CD4-positive, alpha-beta memory T cell (primary cell): ENCODE measurements at regions not wholly inside any gene's neighbourhood (a gene's known extent, or its start where the extent isn't known, plus 50 kb on each side); places are given as distances from the start of the nearest gene placed in this dataset.

Experiments used
- CTCF ChIA-PET: fragments of 350-600 bp; sonication (Branson Sonifier 250); formaldehyde crosslinking; loops from one replicate; lab custom pipeline; 2021; ENCODE audit warnings: inconsistent platforms; ENCODE audit not compliant: partially characterized antibody; lab: Charles Lee
- POLR2A ChIA-PET: fragments of 350-600 bp; sonication (Branson Sonifier 250); formaldehyde crosslinking; loops from one replicate; lab custom pipeline; 2021; ENCODE audit not compliant: partially characterized antibody; lab: Charles Lee
- DNase-seq, 5 donors: peaks; one replicate each; pipeline versions ENCODE4 v3.0.0 to v3.0.0-alpha.2; 2020 to 2022; ENCODE audit warnings: mixed read lengths in 1 of 5
- H3K27ac ChIP-seq: one replicate; pipeline ENCODE4 v1.7.0; 2013; ENCODE audit warnings: low read depth, low read length
- H3K27me3 ChIP-seq: 2 replicates; pipeline ENCODE4 v1.7.0; 2013; ENCODE audit warnings: mild to moderate bottlenecking, low read length, moderate library complexity; ENCODE audit not compliant: insufficient read depth
- H3K36me3 ChIP-seq: 2 replicates; pipeline ENCODE4 v1.7.0; 2013; ENCODE audit warnings: mild to moderate bottlenecking, low read length, moderate library complexity; ENCODE audit not compliant: insufficient read depth
- H3K4me1 ChIP-seq: 2 replicates; pipeline ENCODE4 v1.7.0; 2013; ENCODE audit warnings: mild to moderate bottlenecking, low read length, moderate library complexity; ENCODE audit not compliant: insufficient read depth
- H3K4me3 ChIP-seq, 2 donors: one replicate each; pipeline ENCODE4 v1.7.0; 2013; ENCODE audit warnings: low read length in 2 of 2, mild to moderate bottlenecking in 1 of 2
- H3K9me3 ChIP-seq, 2 donors: one replicate each; pipeline ENCODE4 v1.7.0; 2013; ENCODE audit warnings: low read length in 2 of 2, control low read depth in 1 of 2; ENCODE audit not compliant: control insufficient read depth in 1 of 2
- H3K27ac Mint-ChIP-seq, 7 donors: one replicate each; pipeline ENCODE4 v1.8.0; 2020 to 2021; ENCODE audit warnings: mixed read lengths in 7 of 7, mild to moderate bottlenecking in 6 of 7, inconsistent platforms in 3 of 7, moderate library complexity in 3 of 7
- H3K27me3 Mint-ChIP-seq, 2 donors: one replicate each; pipeline ENCODE4 v1.8.0; 2020 to 2021; ENCODE audit warnings: mixed read lengths in 2 of 2
- H3K36me3 Mint-ChIP-seq, 2 donors: one replicate each; pipeline ENCODE4 v1.8.0; 2020 to 2021; ENCODE audit warnings: mixed read lengths in 2 of 2, inconsistent platforms in 1 of 2, mild to moderate bottlenecking in 1 of 2
- H3K4me1 Mint-ChIP-seq, 4 donors: one replicate each; pipeline ENCODE4 v1.8.0; 2020 to 2021; ENCODE audit warnings: mixed read lengths in 4 of 4, mild to moderate bottlenecking in 1 of 4
- H3K4me3 Mint-ChIP-seq, 8 donors: one replicate each; pipeline ENCODE4 v1.8.0; 2020 to 2021; ENCODE audit warnings: mixed read lengths in 8 of 8, mild to moderate bottlenecking in 7 of 8, moderate library complexity in 6 of 8, inconsistent platforms in 3 of 8
- H3K9me3 Mint-ChIP-seq, 8 donors: one replicate each; pipeline ENCODE4 v1.8.0; 2020 to 2021; ENCODE audit warnings: mixed read lengths in 8 of 8, mild to moderate bottlenecking in 5 of 8, inconsistent platforms in 3 of 8, moderate library complexity in 1 of 8
- intact Hi-C: fragments of 100-400 bp; cut with micrococcal nuclease; formaldehyde crosslinking; loops from one replicate; pipeline ENCODE4 v1.15.1; 2023

DNA sequence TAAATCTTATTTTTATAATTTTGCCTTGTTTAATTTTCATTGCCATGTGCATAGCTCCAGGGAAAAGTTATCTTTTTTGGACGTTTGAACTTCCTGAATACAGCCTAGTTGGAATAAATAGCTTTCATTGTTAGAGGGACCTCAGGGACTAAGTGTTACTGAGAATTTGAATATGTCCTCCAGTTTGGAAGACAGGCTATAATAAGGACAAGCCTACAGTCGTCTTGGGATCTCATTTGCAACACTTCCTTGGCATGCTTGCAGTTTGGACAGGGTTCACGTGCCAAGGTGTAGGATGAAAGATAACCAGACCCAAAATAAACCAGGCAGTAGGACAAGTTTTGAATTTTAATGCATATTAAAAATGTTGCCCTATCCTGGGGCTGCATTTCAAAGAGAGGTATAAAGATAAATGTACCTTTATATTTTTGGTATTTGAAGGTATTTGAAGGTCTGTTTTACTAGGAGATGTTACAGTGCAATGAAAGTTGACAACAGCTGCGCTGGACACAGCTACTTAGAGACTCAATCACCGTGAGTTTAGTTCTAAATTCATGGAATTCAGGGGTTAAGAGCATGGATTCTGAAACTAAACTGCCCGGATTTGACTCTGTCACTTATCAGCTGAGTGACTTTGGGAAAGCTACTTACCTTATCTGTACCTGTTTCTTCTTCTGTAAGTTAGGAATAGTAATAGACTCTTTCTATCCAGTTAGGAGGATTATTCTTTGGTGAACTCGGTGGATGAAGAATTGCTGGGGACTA, 134.1 kb downstream of the ACTBL2 start:
- Mint-ChIP-seq H3K4me1 (no peaks in the 10 kb centered on the region), H3K36me3 (no peaks in the 10 kb centered on the region), H3K9me3 (peaks cover 0 to 8% (median 5%) of the 10 kb centered on the region in 8 donors), H3K27me3 (peaks cover 1 to 2% of the 10 kb centered on the region in 2 donors), H3K27ac (no peak overlapping the region), H3K4me3 (no peak overlapping the region)
- no peak overlapping the region for H3K4me3 ChIP-seq
- H3K36me3 ChIP-seq: no peaks in the 10 kb centered on the region
- DNase-seq: no peak
- no peaks in the 10 kb centered on the region for H3K4me1 ChIP-seq
- intact Hi-C loops: no loop called here
- H3K27me3 ChIP-seq: no peaks in the 10 kb centered on the region
- ChIA-PET CTCF (interaction anchor here (1.4 to 2.0 kb wide), 2 partner anchors 10 to 1113 kb away, joined by 3 to 7 read pairs; no protein-coding TSS in a partner anchor), POLR2A (interaction anchor here (0.6 kb wide), 1 partner anchor 71 kb away, joined by 3 read pairs; no protein-coding TSS in a partner anchor)
- H3K27ac ChIP-seq: no peak overlapping the region
- H3K9me3 ChIP-seq: no peaks in the 10 kb centered on the region

DNA sequence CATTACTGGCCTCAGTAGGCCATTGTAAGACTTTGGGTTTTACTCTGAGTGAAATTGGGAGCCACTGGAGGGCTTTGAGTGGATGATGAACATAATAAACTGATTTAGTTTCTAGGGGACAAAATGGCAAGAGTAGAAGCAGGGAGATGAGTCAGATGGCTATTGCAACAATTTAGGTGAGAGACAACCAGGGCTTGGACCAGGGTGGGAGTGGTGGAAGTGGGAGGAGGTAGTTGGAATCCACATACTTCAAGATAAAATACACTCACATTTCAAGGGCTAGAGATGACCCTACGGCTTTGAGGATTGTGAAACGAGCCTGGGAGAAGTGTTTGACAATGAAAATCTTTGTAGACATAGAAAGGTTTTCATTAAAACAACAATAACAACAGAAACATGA, 136.3 kb downstream of the ACTBL2 start:
- no peak for DNase-seq
- Histone ChIP-seq H3K27ac (no peak overlapping the region), H3K36me3 (no peaks in the 10 kb centered on the region), H3K4me1 (no peaks in the 10 kb centered on the region), H3K27me3 (no peaks in the 10 kb centered on the region), H3K4me3 (no peak overlapping the region), H3K9me3 (no peaks in the 10 kb centered on the region)
- H3K9me3 Mint-ChIP-seq: peaks cover 0 to 8% (median 5%) of the 10 kb centered on the region in 8 donors
- ChIA-PET POLR2A (no interaction called here), CTCF (no interaction called here)
- H3K27ac Mint-ChIP-seq: no peak overlapping the region
- intact Hi-C loops: no loop called here
- H3K4me3 Mint-ChIP-seq: no peak overlapping the region
- H3K36me3 Mint-ChIP-seq: no peaks in the 10 kb centered on the region
- H3K4me1 Mint-ChIP-seq: no peaks in the 10 kb centered on the region
- peaks cover 1 to 2% of the 10 kb centered on the region in 2 donors for H3K27me3 Mint-ChIP-seq

DNA sequence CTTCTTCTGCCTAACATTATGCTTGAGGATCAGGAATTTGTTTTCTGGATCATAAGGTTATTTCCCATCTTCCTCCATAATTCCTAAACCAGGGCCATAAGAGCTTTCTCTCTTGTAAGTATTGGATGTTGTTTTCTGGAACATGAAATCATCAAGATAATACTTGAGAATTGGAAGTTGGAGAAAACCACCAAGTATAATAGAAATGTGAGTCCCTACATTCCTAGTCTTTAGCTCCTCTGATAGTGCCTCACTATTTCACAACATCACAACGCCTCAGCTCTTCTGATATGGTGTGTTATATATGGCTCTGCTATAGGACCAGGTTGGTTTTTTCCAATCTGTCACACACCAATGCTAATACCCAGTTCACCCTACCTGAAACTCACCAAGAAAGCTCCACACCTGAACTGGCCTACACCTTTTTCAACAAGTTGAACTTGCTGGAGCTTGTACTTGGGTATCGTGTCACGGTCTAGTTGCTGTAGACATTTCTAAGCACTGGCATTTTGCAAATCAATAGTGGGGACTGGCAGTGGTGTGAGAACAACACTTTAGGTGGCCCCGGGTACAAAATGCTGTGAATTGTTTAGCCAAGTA, 141.1 kb downstream of the ACTBL2 start:
- ChIA-PET CTCF (interaction anchor here (0.7 to 1.4 kb wide), 5 partner anchors 13 to 438 kb away, joined by 3 read pairs; no protein-coding TSS in a partner anchor), POLR2A (no interaction called here)
- H3K27me3 ChIP-seq: no peaks in the 10 kb centered on the region
- intact Hi-C loops: no loop called here
- H3K9me3 ChIP-seq: no peaks in the 10 kb centered on the region
- no peaks in the 10 kb centered on the region for H3K36me3 Mint-ChIP-seq
- no peak overlapping the region for H3K4me3 ChIP-seq
- H3K9me3 Mint-ChIP-seq: peaks cover 0 to 8% (median 2%) of the 10 kb centered on the region in 8 donors
- DNase-seq: no peak
- no peak overlapping the region for H3K27ac ChIP-seq
- no peaks in the 10 kb centered on the region for H3K36me3 ChIP-seq
- no peaks in the 10 kb centered on the region for H3K4me1 Mint-ChIP-seq
- H3K27ac Mint-ChIP-seq: no peak overlapping the region
- no peaks in the 10 kb centered on the region for H3K4me1 ChIP-seq
- no peaks in the 10 kb centered on the region for H3K27me3 Mint-ChIP-seq
- no peak overlapping the region for H3K4me3 Mint-ChIP-seq

DNA sequence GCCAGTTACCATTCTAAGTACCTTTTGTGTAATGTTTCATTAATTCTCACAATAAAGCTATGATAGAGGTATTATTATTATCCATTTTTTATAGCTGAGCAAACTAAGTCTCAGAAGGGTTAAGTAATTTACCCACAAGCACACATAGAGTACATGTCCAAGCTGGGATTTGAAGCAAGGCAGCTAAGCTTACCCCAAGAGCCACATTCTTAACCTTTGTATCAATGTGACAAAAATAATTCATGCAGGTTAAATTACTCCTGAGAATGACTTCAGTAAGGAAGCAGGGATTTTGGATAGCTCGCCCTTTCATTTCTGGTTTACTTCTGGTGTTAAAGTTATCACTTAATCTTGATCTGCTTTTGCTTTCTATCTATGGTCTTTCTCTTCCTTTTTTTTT, 141.9 kb downstream of the ACTBL2 start:
- Mint-ChIP-seq H3K27ac (no peak overlapping the region), H3K4me3 (no peak overlapping the region), H3K36me3 (no peaks in the 10 kb centered on the region), H3K9me3 (peaks cover 0 to 5% (median 0%) of the 10 kb centered on the region in 8 donors), H3K4me1 (no peaks in the 10 kb centered on the region), H3K27me3 (no peaks in the 10 kb centered on the region)
- Histone ChIP-seq H3K4me1 (no peaks in the 10 kb centered on the region), H3K27me3 (no peaks in the 10 kb centered on the region), H3K4me3 (no peak overlapping the region), H3K27ac (no peak overlapping the region), H3K36me3 (no peaks in the 10 kb centered on the region), H3K9me3 (no peaks in the 10 kb centered on the region)
- DNase-seq: no peak
- CTCF ChIA-PET: interaction anchor here (0.7 to 3.5 kb wide), 7 partner anchors 20 to 1120 kb away, joined by 3 to 16 read pairs (median 3); no protein-coding TSS in a partner anchor
- POLR2A ChIA-PET: no interaction called here
- intact Hi-C loops: no loop called here

DNA sequence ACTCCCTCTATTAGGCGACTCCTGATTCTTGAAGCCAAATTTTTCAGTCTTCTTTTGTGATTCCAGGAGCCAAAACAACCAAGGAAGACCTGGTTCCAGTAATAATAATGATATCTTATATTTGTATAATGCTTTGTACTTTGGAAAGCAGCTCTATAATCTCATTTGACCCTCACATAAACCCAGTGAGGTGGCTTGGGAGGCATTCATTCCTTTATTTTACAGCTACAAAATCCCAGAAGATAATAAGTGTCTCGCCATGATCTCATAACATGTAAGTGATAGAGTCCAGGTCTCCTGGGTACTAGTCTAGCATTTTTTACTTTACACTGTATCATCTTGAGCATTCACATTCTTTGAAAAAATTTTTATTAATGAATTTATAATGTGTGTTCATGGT, 143.1 kb downstream of the ACTBL2 start:
- POLR2A ChIA-PET: no interaction called here
- Mint-ChIP-seq H3K4me1 (no peaks in the 10 kb centered on the region), H3K4me3 (no peak overlapping the region), H3K9me3 (peaks cover 0 to 2% (median 0%) of the 10 kb centered on the region in 8 donors), H3K36me3 (no peaks in the 10 kb centered on the region), H3K27ac (no peak overlapping the region), H3K27me3 (no peaks in the 10 kb centered on the region)
- no peaks in the 10 kb centered on the region for H3K4me1 ChIP-seq
- no peaks in the 10 kb centered on the region for H3K36me3 ChIP-seq
- H3K27ac ChIP-seq: no peak overlapping the region
- CTCF ChIA-PET: interaction anchor here (0.8 to 3.5 kb wide), 7 partner anchors 9 to 1121 kb away, joined by 3 to 16 read pairs (median 3); no protein-coding TSS in a partner anchor
- DNase-seq: no peak
- H3K27me3 ChIP-seq: no peaks in the 10 kb centered on the region
- H3K4me3 ChIP-seq: no peak overlapping the region
- intact Hi-C loops: no loop called here
- H3K9me3 ChIP-seq: no peaks in the 10 kb centered on the region

DNA sequence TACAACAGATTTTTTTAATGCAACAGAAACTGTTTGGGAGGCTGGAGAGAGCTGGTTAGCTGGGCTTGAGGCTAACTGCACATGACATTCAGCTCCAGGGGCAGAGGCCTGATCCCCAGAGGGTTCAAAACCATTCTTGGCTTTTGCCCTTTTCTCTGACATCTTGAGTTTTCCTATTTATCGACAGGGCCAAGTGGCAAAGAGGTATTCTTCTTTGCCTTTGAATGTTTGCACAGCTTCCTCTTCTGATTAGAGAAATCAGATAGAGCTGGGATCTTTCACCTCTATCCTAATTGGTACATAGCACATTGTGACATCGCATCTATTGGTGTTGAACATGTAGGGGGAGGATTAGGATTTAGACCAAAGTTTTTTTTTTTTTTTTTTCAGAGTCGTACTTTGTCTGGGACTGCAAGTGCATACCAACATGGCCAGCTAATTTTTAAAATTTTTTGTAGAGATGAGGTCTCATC, 143.7 kb downstream of the ACTBL2 start:
- Mint-ChIP-seq H3K9me3 (peaks cover 0 to 2% (median 0%) of the 10 kb centered on the region in 8 donors), H3K27me3 (no peaks in the 10 kb centered on the region), H3K4me1 (no peaks in the 10 kb centered on the region), H3K4me3 (no peak overlapping the region), H3K27ac (no peak overlapping the region), H3K36me3 (no peaks in the 10 kb centered on the region)
- ChIA-PET POLR2A (interaction anchor here (0.7 kb wide), 1 partner anchor 874 kb away, joined by 5 read pairs; no protein-coding TSS in a partner anchor), CTCF (interaction anchor here (1.1 to 3.5 kb wide), 9 partner anchors 8 to 1122 kb away, joined by 3 to 16 read pairs (median 5); no protein-coding TSS in a partner anchor)
- H3K27me3 ChIP-seq: no peaks in the 10 kb centered on the region
- no peak overlapping the region for H3K27ac ChIP-seq
- intact Hi-C loops: no loop called here
- no peaks in the 10 kb centered on the region for H3K9me3 ChIP-seq
- DNase-seq: no peak
- H3K4me1 ChIP-seq: no peaks in the 10 kb centered on the region
- no peak overlapping the region for H3K4me3 ChIP-seq
- H3K36me3 ChIP-seq: no peaks in the 10 kb centered on the region
